Activated CD8-positive, alpha-beta T cell treated with anti-CD3 and anti-CD28 coated beads for 36 hours (primary cell): ENCODE measurements at regions not wholly inside any gene's neighbourhood (a gene's known extent, or its start where the extent isn't known, plus 50 kb on each side); places are given as distances from the start of the nearest gene placed in this dataset.
"Not testable (repeated sequence)": the region's sequence is repeated elsewhere in the genome, so short reads cannot be mapped to it uniquely, and the experiment has no call there.

Experiments used
- ATAC-seq: fragments of 200-7000 bp; cut with Tn5 transposase; one replicate; pipeline ENCODE4 v1.10.0; 2021; ENCODE audit warnings: mild to moderate bottlenecking, moderate library complexity
- CTCF ChIA-PET: fragments of 350-600 bp; sonication (Branson Sonifier 250); formaldehyde crosslinking; loops from one replicate; lab custom pipeline; 2021; ENCODE audit warnings: antibody characterized with exemption; lab: Charles Lee
- POLR2A ChIA-PET: fragments of 350-600 bp; sonication (Branson Sonifier 250); formaldehyde crosslinking; loops from one replicate; lab custom pipeline; 2021; ENCODE audit warnings: antibody characterized with exemption; lab: Charles Lee
- DNase-seq: peaks from one replicate; pipeline ENCODE4 v3.0.0-alpha.2; 2020
- H3K27ac Mint-ChIP-seq: one replicate; pipeline ENCODE4 v1.8.0; 2021; ENCODE audit warnings: mild to moderate bottlenecking, mixed read lengths
- H3K27me3 Mint-ChIP-seq: one replicate; pipeline ENCODE4 v1.8.0; 2021; ENCODE audit warnings: mixed read lengths
- H3K36me3 Mint-ChIP-seq: one replicate; pipeline ENCODE4 v1.8.0; 2021; ENCODE audit warnings: low read depth, mixed read lengths
- H3K4me1 Mint-ChIP-seq: one replicate; pipeline ENCODE4 v1.8.0; 2021; ENCODE audit warnings: low read depth, mixed read lengths
- H3K4me3 Mint-ChIP-seq: one replicate; pipeline ENCODE4 v1.8.0; 2021; ENCODE audit warnings: mild to moderate bottlenecking, moderate library complexity, mixed read lengths
- H3K9me3 Mint-ChIP-seq: one replicate; pipeline ENCODE4 v1.8.0; 2021; ENCODE audit warnings: mixed read lengths
- intact Hi-C: fragments of 100-400 bp; cut with micrococcal nuclease; formaldehyde crosslinking; loops from one replicate; pipeline ENCODE4 v1.10.0; 2022
- TF ChIP-seq, protein P1 (sequence below): fragments of 200-600 bp; IDR thresholded peaks from one replicate; pipeline ENCODE4 v1.8.0; 2022; ENCODE audit warnings: antibody characterized with exemption, mild to moderate bottlenecking

DNA sequence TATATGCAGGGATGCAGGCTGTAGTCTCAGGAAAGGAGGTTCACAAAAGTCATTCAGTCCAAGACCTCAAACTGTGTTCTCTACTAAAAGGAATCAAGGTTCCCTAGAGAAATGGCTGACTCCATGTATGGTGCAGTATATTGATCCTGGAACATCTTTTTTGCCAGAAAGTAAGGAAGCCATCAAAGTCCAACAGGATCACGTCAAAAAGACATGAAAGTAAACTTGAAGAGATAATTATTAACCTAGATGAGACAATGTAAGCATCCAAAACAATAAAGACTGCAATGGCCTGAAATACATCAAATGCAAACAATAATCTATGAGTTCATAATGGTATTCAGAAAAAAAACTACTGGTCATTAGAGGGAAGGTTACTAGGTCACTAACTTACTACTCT, 115.6 kb upstream of the FABP2 start:
- H3K9me3 Mint-ChIP-seq, ATAC-seq, H3K27me3 Mint-ChIP-seq, H3K36me3 Mint-ChIP-seq, intact Hi-C loops, DNase-seq, POLR2A ChIA-PET, H3K27ac Mint-ChIP-seq, H3K4me1 Mint-ChIP-seq, CTCF ChIA-PET, H3K4me3 Mint-ChIP-seq: not testable (repeated sequence)

DNA sequence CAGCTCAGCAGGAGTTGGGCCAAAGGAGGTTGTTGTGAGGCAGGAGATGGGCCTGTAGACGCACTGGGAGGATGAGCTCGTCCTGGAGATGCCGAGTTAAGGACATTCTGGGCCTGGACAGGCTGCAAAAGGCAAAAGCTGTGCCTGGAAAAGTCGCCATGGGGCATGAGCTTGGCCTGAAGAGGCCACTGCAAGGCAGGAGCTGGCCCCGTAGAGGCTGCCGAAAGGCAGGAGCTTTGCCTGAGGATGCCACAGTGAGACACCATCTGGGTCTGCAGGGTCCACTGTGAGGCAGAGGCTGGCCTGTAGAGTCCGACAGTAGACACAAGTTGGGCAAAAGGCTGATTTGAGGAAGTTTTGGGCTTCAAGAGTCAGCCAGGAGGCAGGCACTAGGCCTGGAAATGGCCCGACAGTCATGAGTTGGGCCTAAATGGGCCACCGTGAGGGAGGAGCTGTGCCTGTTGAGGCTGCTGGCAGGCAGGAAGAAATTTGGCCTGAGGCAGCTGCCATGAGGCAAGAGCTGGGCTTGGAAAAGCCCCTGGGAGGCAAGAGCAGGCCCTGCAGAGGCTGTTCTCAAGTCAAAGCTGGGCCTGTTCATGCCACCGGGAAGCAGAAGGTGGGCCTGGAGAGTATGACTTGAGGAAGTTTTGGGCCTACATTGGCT, 86.8 kb upstream of the FABP2 start:
- ATAC-seq, DNase-seq, POLR2A ChIA-PET, intact Hi-C loops, CTCF ChIA-PET, H3K27ac Mint-ChIP-seq, H3K4me3 Mint-ChIP-seq, H3K9me3 Mint-ChIP-seq, H3K4me1 Mint-ChIP-seq, H3K27me3 Mint-ChIP-seq, H3K36me3 Mint-ChIP-seq: not testable (repeated sequence)

DNA sequence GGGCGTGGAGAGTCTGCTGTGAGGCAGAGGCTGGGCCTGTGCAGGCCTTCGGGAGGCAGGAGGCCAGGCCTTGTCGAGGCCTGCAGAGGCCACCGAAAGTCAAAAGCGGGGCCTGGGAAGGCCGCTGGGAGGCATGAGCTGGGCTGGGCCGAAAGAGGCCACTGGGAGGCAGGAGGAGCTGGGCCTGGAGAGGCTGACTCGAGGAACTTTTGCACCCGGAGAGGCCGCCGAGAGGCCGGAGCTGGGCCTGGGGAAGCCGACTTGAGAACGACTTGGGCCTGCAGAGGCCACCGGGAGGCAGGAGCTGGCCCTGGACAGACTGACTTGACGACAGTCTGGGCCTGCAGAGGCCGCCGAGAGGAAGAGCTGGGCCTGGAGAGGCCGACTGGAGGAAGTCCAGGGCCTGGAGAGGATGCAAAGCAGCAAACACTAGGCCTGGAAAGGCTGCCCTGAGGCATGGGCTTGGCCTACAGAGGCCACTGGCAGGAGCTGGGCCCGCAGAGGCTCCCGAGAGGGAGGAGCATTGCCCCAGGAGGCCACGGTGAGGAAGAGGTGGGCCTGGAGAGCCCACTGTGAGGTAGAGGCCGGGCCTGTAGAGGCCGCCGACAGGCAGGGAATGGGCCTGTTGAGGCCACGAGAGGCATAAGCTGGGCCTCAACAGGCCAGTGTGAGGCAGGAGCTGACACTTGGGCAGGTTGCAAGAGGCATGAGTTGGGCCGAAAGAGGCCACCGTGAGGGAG, 85.0 kb upstream of the FABP2 start:
- H3K9me3 Mint-ChIP-seq, CTCF ChIA-PET, POLR2A ChIA-PET, ATAC-seq, intact Hi-C loops, H3K4me1 Mint-ChIP-seq, H3K36me3 Mint-ChIP-seq, H3K4me3 Mint-ChIP-seq, DNase-seq, H3K27me3 Mint-ChIP-seq, H3K27ac Mint-ChIP-seq: not testable (repeated sequence)

DNA sequence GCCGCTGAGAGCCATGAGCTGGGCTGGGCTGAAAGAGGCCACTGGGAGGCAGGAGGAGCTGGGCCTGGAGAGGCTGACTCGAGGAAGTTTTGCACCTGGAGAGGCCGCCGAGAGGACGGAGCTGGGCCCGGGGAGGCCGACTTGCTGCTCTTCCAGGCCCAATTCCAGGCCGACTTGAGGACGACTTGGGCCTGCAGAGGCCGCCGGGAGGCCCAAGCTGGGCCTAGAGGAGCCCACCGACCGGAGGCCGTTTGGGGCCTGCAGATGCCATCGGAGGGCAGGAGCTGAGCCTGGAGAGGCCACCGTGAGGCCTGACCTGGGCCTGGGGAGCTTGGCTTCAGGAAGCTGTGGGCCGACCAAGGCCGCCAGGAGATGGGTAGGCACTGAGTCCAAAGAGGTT, 84.1 kb upstream of the FABP2 start:
- H3K36me3 Mint-ChIP-seq, H3K27me3 Mint-ChIP-seq, H3K27ac Mint-ChIP-seq, H3K4me3 Mint-ChIP-seq, POLR2A ChIA-PET, DNase-seq, CTCF ChIA-PET, intact Hi-C loops, ATAC-seq, H3K4me1 Mint-ChIP-seq, H3K9me3 Mint-ChIP-seq: not testable (repeated sequence)

DNA sequence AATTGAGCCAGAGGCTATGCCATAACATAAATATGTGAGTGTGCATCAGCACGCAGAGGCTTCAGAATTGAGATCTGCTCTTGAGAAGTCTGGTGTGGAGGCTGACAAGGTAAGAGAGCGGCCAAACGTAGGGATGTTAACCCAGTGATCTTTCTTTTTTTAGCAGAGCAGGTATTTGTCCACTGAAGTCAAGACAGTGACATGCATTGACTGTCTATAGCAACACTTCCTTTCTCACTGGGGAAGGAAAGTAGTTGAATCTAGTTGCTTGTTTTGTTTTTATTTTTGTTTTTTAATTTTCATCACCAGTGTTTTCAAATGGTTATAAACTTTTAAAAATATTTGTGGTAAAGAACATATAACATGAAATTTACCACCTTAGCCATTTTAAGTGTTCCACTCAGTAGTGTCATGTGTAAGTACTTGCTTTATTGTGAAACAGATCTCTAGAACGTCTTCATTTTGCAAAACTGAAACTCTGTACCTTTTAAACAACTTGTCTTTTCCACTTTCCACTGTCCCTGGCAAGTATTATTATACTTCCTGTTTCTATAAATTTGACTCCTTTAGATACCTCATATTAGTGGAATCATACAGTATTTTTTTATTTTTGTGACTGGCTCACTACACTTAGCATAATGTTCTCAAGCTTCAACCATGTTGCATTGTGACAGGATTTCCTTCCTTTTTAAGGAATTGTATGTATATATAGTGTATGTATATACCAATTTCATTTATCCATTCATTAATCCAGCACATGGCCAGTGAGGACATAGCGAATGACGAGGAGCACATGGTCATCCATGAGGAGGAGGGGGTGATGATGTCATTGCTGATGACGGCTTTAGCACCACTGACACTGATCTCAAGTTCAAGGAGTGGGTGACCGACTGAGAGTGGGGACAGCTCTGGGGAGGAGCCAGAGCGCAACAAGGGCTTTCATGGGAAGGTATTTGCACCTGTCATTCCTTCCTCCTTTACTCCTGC, 80.7 kb upstream of the FABP2 start:
- POLR2A ChIA-PET, H3K27me3 Mint-ChIP-seq, H3K4me1 Mint-ChIP-seq, H3K36me3 Mint-ChIP-seq, H3K4me3 Mint-ChIP-seq, H3K9me3 Mint-ChIP-seq, intact Hi-C loops, CTCF ChIA-PET, ATAC-seq, H3K27ac Mint-ChIP-seq, DNase-seq: not testable (repeated sequence)

DNA sequence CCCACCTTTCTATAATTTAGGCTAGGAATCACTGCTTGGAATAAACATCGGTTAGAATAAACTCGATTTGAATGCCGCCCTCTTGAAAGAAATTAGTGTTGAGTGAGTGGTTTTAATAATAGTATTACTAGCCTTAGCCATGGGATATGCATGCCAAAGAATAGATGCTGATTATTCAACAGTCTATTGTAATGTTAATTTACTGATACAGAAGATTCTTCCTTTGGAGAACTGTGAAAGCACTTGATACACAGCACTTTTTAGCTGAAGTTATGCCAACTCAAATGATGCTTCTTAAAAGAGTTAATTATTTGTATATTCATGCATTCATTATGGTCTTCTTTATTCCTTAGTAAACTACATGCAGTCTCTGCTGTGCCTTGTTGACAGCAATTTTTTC, 73.8 kb upstream of the FABP2 start:
- H3K27ac Mint-ChIP-seq, CTCF ChIA-PET, DNase-seq: not testable (repeated sequence)

DNA sequence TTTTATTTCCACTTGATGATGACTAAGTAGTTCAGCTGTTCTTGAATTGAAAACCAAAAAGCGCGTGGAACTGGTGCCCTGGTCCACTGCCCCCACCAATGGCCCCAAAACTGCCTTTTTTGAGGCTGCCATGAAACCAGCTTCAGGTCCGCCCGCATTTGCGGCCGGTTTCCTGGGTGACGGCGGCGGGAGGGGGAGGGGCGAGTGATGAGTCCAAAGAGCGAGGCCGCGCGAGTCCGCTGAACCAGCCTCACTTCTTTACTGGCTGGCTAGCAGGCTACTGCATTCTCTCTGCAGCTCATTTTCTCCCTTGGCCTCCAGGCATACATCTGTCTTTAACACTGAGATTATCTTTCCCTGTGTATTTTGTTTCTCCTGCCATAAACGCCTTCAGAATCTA, 72.9 kb upstream of the FABP2 start:
- ChIA-PET CTCF (no interaction called here), POLR2A (no interaction called here)
- Mint-ChIP-seq H3K27me3 (peaks cover 2% of the 10 kb centered on the region), H3K36me3 (no peaks in the 10 kb centered on the region), H3K4me1 (no peaks in the 10 kb centered on the region), H3K27ac (no peak overlapping the region), H3K4me3 (no peak overlapping the region), H3K9me3 (no peaks in the 10 kb centered on the region)
- TF ChIP-seq, protein P1, sequence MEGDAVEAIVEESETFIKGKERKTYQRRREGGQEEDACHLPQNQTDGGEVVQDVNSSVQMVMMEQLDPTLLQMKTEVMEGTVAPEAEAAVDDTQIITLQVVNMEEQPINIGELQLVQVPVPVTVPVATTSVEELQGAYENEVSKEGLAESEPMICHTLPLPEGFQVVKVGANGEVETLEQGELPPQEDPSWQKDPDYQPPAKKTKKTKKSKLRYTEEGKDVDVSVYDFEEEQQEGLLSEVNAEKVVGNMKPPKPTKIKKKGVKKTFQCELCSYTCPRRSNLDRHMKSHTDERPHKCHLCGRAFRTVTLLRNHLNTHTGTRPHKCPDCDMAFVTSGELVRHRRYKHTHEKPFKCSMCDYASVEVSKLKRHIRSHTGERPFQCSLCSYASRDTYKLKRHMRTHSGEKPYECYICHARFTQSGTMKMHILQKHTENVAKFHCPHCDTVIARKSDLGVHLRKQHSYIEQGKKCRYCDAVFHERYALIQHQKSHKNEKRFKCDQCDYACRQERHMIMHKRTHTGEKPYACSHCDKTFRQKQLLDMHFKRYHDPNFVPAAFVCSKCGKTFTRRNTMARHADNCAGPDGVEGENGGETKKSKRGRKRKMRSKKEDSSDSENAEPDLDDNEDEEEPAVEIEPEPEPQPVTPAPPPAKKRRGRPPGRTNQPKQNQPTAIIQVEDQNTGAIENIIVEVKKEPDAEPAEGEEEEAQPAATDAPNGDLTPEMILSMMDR, result no peak
- ATAC-seq (no peak), DNase-seq (no peak)
- intact Hi-C loops, result no loop called here

More for the DNA sequence above, 73.8 kb upstream of the FABP2 start:
- H3K4me3 Mint-ChIP-seq, H3K9me3 Mint-ChIP-seq, POLR2A ChIA-PET, H3K27me3 Mint-ChIP-seq, intact Hi-C loops, ATAC-seq, H3K4me1 Mint-ChIP-seq, H3K36me3 Mint-ChIP-seq: not testable (repeated sequence)

DNA sequence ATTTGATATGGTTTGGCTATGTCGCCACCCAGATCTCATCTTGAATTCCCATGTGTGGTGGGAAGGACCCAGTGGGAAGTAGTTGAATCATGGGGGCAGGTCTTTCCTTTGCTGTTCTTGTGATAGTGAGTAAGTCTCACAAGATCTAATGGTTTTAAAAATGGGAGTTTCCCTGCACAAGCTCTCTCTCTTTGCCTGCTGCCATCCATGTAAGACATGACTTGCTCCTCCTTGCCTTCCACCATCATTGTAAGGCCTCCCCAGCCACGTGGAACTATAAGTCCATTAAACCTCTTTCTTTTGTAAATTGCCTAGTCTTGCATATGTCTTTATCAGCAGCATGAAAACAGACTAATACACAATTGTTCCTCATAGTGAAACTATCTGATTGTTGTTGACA, 66.9 kb upstream of the FABP2 start:
- H3K4me3 Mint-ChIP-seq, ATAC-seq, H3K36me3 Mint-ChIP-seq, CTCF ChIA-PET, H3K27me3 Mint-ChIP-seq, H3K27ac Mint-ChIP-seq, DNase-seq, intact Hi-C loops, POLR2A ChIA-PET, H3K9me3 Mint-ChIP-seq, H3K4me1 Mint-ChIP-seq: not testable (repeated sequence)

DNA sequence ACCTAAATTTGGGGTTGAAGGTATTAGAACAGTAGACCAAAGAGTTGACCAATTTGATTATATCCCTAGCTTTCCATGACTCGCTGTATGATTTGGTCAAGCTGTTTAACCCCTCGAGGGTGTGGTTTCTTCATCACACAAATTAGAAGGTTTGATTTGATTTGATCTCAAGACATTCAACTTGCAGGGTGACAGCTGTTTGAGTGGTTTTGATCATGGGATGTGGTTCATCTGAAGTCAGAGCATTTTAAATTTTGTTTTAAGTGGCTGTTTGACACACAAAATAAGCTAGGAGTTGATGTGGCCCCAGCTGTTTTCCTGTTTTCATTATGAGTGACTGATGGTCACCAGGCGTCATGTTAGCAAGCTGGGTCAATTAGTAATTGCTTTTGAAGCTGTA, 52.7 kb upstream of the FABP2 start:
- POLR2A ChIA-PET, H3K27ac Mint-ChIP-seq, intact Hi-C loops, ATAC-seq, H3K4me3 Mint-ChIP-seq, H3K9me3 Mint-ChIP-seq, H3K36me3 Mint-ChIP-seq, CTCF ChIA-PET, H3K27me3 Mint-ChIP-seq: not testable (repeated sequence)
- DNase-seq, result peak; percentile 45
- peaks cover 35% of the 10 kb centered on the region for H3K4me1 Mint-ChIP-seq

DNA sequence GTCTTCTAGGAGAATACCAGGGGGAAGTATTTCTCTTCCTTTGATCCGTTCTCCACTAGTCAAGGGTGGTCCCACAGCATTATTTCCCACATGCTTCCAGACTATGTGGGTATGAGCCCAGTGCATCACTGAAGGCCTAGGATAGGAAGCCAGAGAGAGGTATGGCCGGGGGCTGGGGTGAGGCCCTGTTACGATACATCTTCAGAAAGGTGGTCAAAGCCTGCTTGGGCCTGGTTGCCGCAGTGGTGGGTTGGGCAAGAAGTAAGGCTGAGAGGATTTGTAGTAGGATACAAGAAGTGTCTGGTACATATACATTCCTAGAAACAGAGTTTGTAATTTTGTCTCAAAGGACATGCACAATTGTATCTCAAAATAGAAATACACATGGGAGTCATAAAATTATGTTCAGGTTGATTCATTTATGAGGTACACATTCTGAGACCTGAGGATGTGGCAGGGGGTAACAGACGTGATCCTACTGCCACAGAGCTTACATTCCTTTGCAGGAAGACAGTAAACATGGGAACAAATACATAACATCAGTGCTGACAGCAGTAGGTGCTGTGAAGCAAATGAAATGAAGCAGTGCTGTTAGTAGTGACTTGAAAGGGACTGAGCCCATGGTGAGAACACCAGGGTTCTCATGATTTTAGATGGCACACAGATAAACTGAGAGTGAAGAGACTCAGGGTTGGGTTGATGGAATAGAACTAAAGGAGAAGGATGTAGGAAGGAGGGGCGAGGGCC, 50.6 kb upstream of the FABP2 start:
- H3K4me3 Mint-ChIP-seq, POLR2A ChIA-PET, H3K36me3 Mint-ChIP-seq, H3K9me3 Mint-ChIP-seq, intact Hi-C loops, ATAC-seq, DNase-seq, H3K27ac Mint-ChIP-seq, CTCF ChIA-PET, H3K27me3 Mint-ChIP-seq: not testable (repeated sequence)
- peaks cover 35% of the 10 kb centered on the region for H3K4me1 Mint-ChIP-seq
